Caco-2 (cell line): ENCODE measurements at regions not wholly inside any gene's neighbourhood (a gene's known extent, or its start where the extent isn't known, plus 50 kb on each side); places are given as distances from the start of the nearest gene placed in this dataset.

Experiments
- BruUV-seq: library from RNA; stranded (reverse); fragments of 400-500 nt; replicated peaks from 2 replicates; lab custom pipeline; 2021; lab: Mats Ljungman, UMichigan
- CTCF ChIA-PET: fragments of 300-600 bp; sonication (Branson Sonifier 250); formaldehyde crosslinking; loops from one replicate; lab custom pipeline; 2022; ENCODE audit warnings: antibody characterized with exemption; lab: Charles Lee
- POLR2A ChIA-PET: fragments of 300-600 bp; sonication (Branson Sonifier 250); formaldehyde crosslinking; loops from one replicate; lab custom pipeline; 2022; ENCODE audit warnings: antibody characterized with exemption; lab: Charles Lee
- DNase-seq, 2 experiments: peaks; one replicate each; pipeline versions ENCODE4 v3.0.0 to v3.0.0-alpha.2; 2020 to 2022
- H3K27me3 ChIP-seq: replicated peaks from 2 replicates; pipeline ENCODE4 v1.6.0; 2011; ENCODE audit warnings: low read length; ENCODE audit not compliant: control insufficient read depth, insufficient read depth
- H3K36me3 ChIP-seq: 2 replicates; pipeline ENCODE4 v1.5.1; 2011; ENCODE audit warnings: low read length; ENCODE audit not compliant: control insufficient read depth, insufficient read depth
- H3K4me1 ChIP-seq: fragments of 250-450 bp; sonication (Bioruptor Pico); 2 replicates; pipeline ENCODE4 v1.5.1; 2020; ENCODE audit warnings: mild to moderate bottlenecking
- H3K4me3 ChIP-seq: 2 replicates; pipeline ENCODE4 v1.5.1; 2011; ENCODE audit warnings: low read depth, mild to moderate bottlenecking, control low read depth, low read length
- H3K9me3 ChIP-seq: fragments of 250-450 bp; sonication (Bioruptor Pico); 2 replicates; pipeline ENCODE4 v1.5.1; 2020; ENCODE audit warnings: mild to moderate bottlenecking, moderate library complexity
- H3K27ac Mint-ChIP-seq: one replicate; pipeline ENCODE4 v1.8.0; 2022; ENCODE audit warnings: mixed read lengths; ENCODE audit not compliant: unreplicated experiment
- H3K27me3 Mint-ChIP-seq: one replicate; pipeline ENCODE4 v1.8.0; 2022; ENCODE audit warnings: mixed read lengths; ENCODE audit not compliant: insufficient read depth, unreplicated experiment
- H3K36me3 Mint-ChIP-seq: one replicate; pipeline ENCODE4 v1.8.0; 2022; ENCODE audit warnings: mild to moderate bottlenecking, mixed read lengths; ENCODE audit not compliant: insufficient read depth, unreplicated experiment
- H3K4me1 Mint-ChIP-seq: one replicate; pipeline ENCODE4 v1.8.0; 2022; ENCODE audit warnings: low read depth, mixed read lengths; ENCODE audit not compliant: unreplicated experiment
- H3K4me3 Mint-ChIP-seq: one replicate; pipeline ENCODE4 v1.8.0; 2022; ENCODE audit warnings: mild to moderate bottlenecking, moderate library complexity, mixed read lengths; ENCODE audit not compliant: unreplicated experiment
- H3K9me3 Mint-ChIP-seq: one replicate; pipeline ENCODE4 v1.8.0; 2022; ENCODE audit warnings: mixed read lengths; ENCODE audit not compliant: unreplicated experiment
- CTCF ChIP-seq, 2 experiments: fragments of 200-600 bp in 1 of 2; IDR thresholded peaks; 1 replicate in 1 of 2; 2 replicates in 1 of 2; pipeline versions ENCODE4 v1.5.1 to v1.8.0; 2011 to 2022; ENCODE audit warnings: antibody characterized with exemption in 1 of 2, control low read depth in 1 of 2, inconsistent platforms in 1 of 2, low read depth in 1 of 2, low read length in 1 of 2, mild to moderate bottlenecking in 1 of 2, moderate library complexity in 1 of 2; ENCODE audit not compliant: insufficient read depth in 1 of 2, severe bottlenecking in 1 of 2, unreplicated experiment in 1 of 2
- intact Hi-C: fragments of 100-400 bp; cut with micrococcal nuclease; formaldehyde crosslinking; loops from one replicate; pipeline ENCODE4 v1.10.0; 2022; ENCODE audit not compliant: unreplicated experiment

GRCh38 chr2:237254911-237255578 lies 158.9 kb downstream of the COL6A3 start:
- H3K36me3 Mint-ChIP-seq, result no peaks in the 10 kb centered on the region
- no peak for DNase-seq
- no peaks in the 10 kb centered on the region for H3K36me3 ChIP-seq
- H3K4me3 Mint-ChIP-seq, result no peak overlapping the region
- BruUV-seq, result no TSS peak
- peaks cover 7% of the 10 kb centered on the region; the same call in 1 of the 2 replicates for H3K4me1 ChIP-seq
- H3K27me3 ChIP-seq, result no peaks in the 10 kb centered on the region
- no peaks in the 10 kb centered on the region for H3K9me3 ChIP-seq
- no peak overlapping the region for H3K27ac Mint-ChIP-seq
- no peak for TF ChIP-seq CTCF (IDR thresholded peaks at IDR 0.05; ENCODE audit: insufficient read depth in 1 of 2, low read depth in 1 of 2, low read length in 1 of 2, severe bottlenecking in 1 of 2, unreplicated experiment in 1 of 2)
- ChIA-PET POLR2A (no interaction called here), CTCF (no interaction called here)
- H3K4me1 Mint-ChIP-seq, result no peaks in the 10 kb centered on the region
- H3K9me3 Mint-ChIP-seq, result no peaks in the 10 kb centered on the region
- intact Hi-C loops, result no loop called here
- no peaks in the 10 kb centered on the region for H3K27me3 Mint-ChIP-seq
- H3K4me3 ChIP-seq, result no peak overlapping the region

GRCh38 chr2:237256887-237257286 lies 157.1 kb downstream of the COL6A3 start:
- no TSS peak for BruUV-seq

GRCh38 chr2:237257471-237257951 lies 156.5 kb downstream of the COL6A3 start:
- no peaks in the 10 kb centered on the region for H3K27me3 Mint-ChIP-seq
- BruUV-seq, result no TSS peak

More at GRCh38 chr2:237256887-237257286, 157.1 kb downstream of the COL6A3 start:
- Histone ChIP-seq H3K36me3 (no peaks in the 10 kb centered on the region), H3K9me3 (no peaks in the 10 kb centered on the region), H3K27me3 (no peaks in the 10 kb centered on the region), H3K4me1 (peaks cover 7% of the 10 kb centered on the region; the same call in 1 of the 2 replicates), H3K4me3 (no peak overlapping the region)
- H3K9me3 Mint-ChIP-seq, result no peaks in the 10 kb centered on the region
- no peaks in the 10 kb centered on the region for H3K36me3 Mint-ChIP-seq
- DNase-seq, result no peak
- no peaks in the 10 kb centered on the region for H3K27me3 Mint-ChIP-seq
- no peaks in the 10 kb centered on the region for H3K4me1 Mint-ChIP-seq
- TF ChIP-seq CTCF (IDR thresholded peaks at IDR 0.05; ENCODE audit: insufficient read depth in 1 of 2, low read depth in 1 of 2, low read length in 1 of 2, severe bottlenecking in 1 of 2, unreplicated experiment in 1 of 2), result no peak
- POLR2A ChIA-PET, result no interaction called here
- H3K27ac Mint-ChIP-seq, result no peak overlapping the region
- H3K4me3 Mint-ChIP-seq, result no peak overlapping the region
- intact Hi-C loops, result no loop called here
- CTCF ChIA-PET, result no interaction called here

More at GRCh38 chr2:237257471-237257951, 156.5 kb downstream of the COL6A3 start:
- no peaks in the 10 kb centered on the region for H3K9me3 Mint-ChIP-seq
- H3K36me3 Mint-ChIP-seq, result no peaks in the 10 kb centered on the region
- Histone ChIP-seq H3K27me3 (no peaks in the 10 kb centered on the region), H3K9me3 (no peaks in the 10 kb centered on the region), H3K4me1 (peaks cover 7% of the 10 kb centered on the region; the same call in 1 of the 2 replicates), H3K36me3 (no peaks in the 10 kb centered on the region), H3K4me3 (no peak overlapping the region)
- ChIA-PET POLR2A (no interaction called here), CTCF (no interaction called here)
- H3K4me1 Mint-ChIP-seq, result no peaks in the 10 kb centered on the region
- no peak for DNase-seq
- no peak overlapping the region for H3K4me3 Mint-ChIP-seq
- H3K27ac Mint-ChIP-seq, result no peak overlapping the region
- intact Hi-C loops, result no loop called here
- no peak for TF ChIP-seq CTCF (IDR thresholded peaks at IDR 0.05; ENCODE audit: insufficient read depth in 1 of 2, low read depth in 1 of 2, low read length in 1 of 2, severe bottlenecking in 1 of 2, unreplicated experiment in 1 of 2)
